ENCODE measurements at regions not wholly inside any gene's neighbourhood (a gene's known extent, or its start where the extent isn't known, plus 50 kb on each side); places are given as distances from the start of the nearest gene placed in this dataset.

- TF ChIP-seq CSDC2 (CRISPR knock-in tag; IDR thresholded peaks at IDR 0.05) = no peak
- no peak for TF ChIP-seq ZNF8 (CRISPR knock-in tag; IDR thresholded peaks at IDR 0.05)
- TF ChIP-seq ZNF70 (CRISPR knock-in tag; IDR thresholded peaks at IDR 0.05) = no peak
- TF ChIP-seq TCF4 (CRISPR knock-in tag; IDR thresholded peaks at IDR 0.05; ENCODE audit: borderline replicate concordance) = no peak
- no peak for TF ChIP-seq ARNTL (CRISPR knock-in tag; IDR thresholded peaks at IDR 0.05; ENCODE audit: borderline replicate concordance, low read depth)
These were observed 75.7 kb downstream of the TNFAIP3 start for GRCh38 chr6:137942736-137943135.
